ENCODE measurements at regions not wholly inside any gene's neighbourhood (a gene's known extent, or its start where the extent isn't known, plus 50 kb on each side); places are given as distances from the start of the nearest gene placed in this dataset.

GRCh38 chr5:3657364-3658022, 61.9 kb downstream of the IRX1 start:
- TF ChIP-seq, protein P1, sequence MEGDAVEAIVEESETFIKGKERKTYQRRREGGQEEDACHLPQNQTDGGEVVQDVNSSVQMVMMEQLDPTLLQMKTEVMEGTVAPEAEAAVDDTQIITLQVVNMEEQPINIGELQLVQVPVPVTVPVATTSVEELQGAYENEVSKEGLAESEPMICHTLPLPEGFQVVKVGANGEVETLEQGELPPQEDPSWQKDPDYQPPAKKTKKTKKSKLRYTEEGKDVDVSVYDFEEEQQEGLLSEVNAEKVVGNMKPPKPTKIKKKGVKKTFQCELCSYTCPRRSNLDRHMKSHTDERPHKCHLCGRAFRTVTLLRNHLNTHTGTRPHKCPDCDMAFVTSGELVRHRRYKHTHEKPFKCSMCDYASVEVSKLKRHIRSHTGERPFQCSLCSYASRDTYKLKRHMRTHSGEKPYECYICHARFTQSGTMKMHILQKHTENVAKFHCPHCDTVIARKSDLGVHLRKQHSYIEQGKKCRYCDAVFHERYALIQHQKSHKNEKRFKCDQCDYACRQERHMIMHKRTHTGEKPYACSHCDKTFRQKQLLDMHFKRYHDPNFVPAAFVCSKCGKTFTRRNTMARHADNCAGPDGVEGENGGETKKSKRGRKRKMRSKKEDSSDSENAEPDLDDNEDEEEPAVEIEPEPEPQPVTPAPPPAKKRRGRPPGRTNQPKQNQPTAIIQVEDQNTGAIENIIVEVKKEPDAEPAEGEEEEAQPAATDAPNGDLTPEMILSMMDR (IDR thresholded peaks at IDR 0.05) = no peak
- TF ChIP-seq POLR2A (IDR thresholded peaks at IDR 0.05) = no peak
